Osteoblast (primary cell): ENCODE measurements at regions not wholly inside any gene's neighbourhood (a gene's known extent, or its start where the extent isn't known, plus 50 kb on each side); places are given as distances from the start of the nearest gene placed in this dataset.

Source experiments
- DNase-seq: peaks from one replicate; pipeline ENCODE4 v3.0.0; 2011; ENCODE audit warnings: low spot score, mixed read lengths; ENCODE audit not compliant: insufficient read length; ENCODE audit errors: missing footprints
- H2AFZ ChIP-seq: 2 replicates; pipeline ENCODE4 v1.6.0; 2011; ENCODE audit warnings: mild to moderate bottlenecking, low read length
- H3K27ac ChIP-seq: 2 replicates; pipeline ENCODE4 v1.5.1; 2011; ENCODE audit warnings: mild to moderate bottlenecking, low read depth, low read length, moderate library complexity
- H3K27me3 ChIP-seq: 2 replicates; pipeline ENCODE4 v1.6.0; 2012; ENCODE audit warnings: mild to moderate bottlenecking, control low read depth, inconsistent platforms, low read length, moderate library complexity; ENCODE audit not compliant: insufficient read depth
- H3K36me3 ChIP-seq: 2 replicates; pipeline ENCODE4 v1.5.1; 2011; ENCODE audit warnings: mild to moderate bottlenecking, low read length, control low read depth, moderate library complexity; ENCODE audit not compliant: insufficient read depth
- H3K4me1 ChIP-seq: 2 replicates; pipeline ENCODE4 v1.5.1; 2011; ENCODE audit warnings: mild to moderate bottlenecking, low read length, control low read depth, moderate library complexity; ENCODE audit not compliant: insufficient read depth
- H3K4me2 ChIP-seq: 2 replicates; pipeline ENCODE4 v1.6.0; 2011; ENCODE audit warnings: mild to moderate bottlenecking, low read length; ENCODE audit not compliant: insufficient read depth
- H3K4me3 ChIP-seq: fragments of 200-600 bp; sonication (generic); 3 replicates; pipeline ENCODE4 v1.5.1; 2012; ENCODE audit warnings: mild to moderate bottlenecking, low read length, inconsistent platforms; ENCODE audit not compliant: insufficient read depth
- H3K79me2 ChIP-seq: 2 replicates; pipeline ENCODE4 v1.6.0; 2012; ENCODE audit warnings: mild to moderate bottlenecking, low read length, control low read depth, inconsistent platforms; ENCODE audit not compliant: insufficient read depth
- H3K9me3 ChIP-seq: 2 replicates; pipeline ENCODE4 v1.5.1; 2011; ENCODE audit warnings: low read depth, low read length, control low read depth
- H4K20me1 ChIP-seq: 2 replicates; pipeline ENCODE4 v1.6.0; 2012; ENCODE audit warnings: mild to moderate bottlenecking, low read length, control low read depth; ENCODE audit not compliant: insufficient read depth
- CTCF ChIP-seq: IDR thresholded peaks from 2 replicates; pipeline ENCODE4 v1.5.1; 2011; ENCODE audit warnings: mild to moderate bottlenecking, low read depth, low read length, moderate library complexity; ENCODE audit errors: extremely low read depth

- Histone ChIP-seq H3K4me1 (peaks cover 13% of the 10 kb centered on the region), H3K27ac (no peak overlapping the region), H3K4me3 (no peak overlapping the region), H3K79me2 (no peaks in the 10 kb centered on the region), H4K20me1 (peaks cover 4% of the 10 kb centered on the region), H2AFZ (no peak overlapping the region), H3K4me2 (no peak overlapping the region), H3K9me3 (no peaks in the 10 kb centered on the region), H3K36me3 (no peaks in the 10 kb centered on the region), H3K27me3 (peaks cover 6% of the 10 kb centered on the region)
- TF ChIP-seq CTCF: no peak
- peak; percentile 35 for DNase-seq
These were observed 59.6 kb upstream of the IL17B start for GRCh38 chr5:149438711-149439132.

GRCh38 chr5:149438281-149438680 is 59.2 kb upstream of the IL17B start:
- Histone ChIP-seq H3K27me3 (peaks cover 6% of the 10 kb centered on the region), H3K4me3 (no peak overlapping the region), H3K4me1 (peaks cover 13% of the 10 kb centered on the region), H4K20me1 (peaks cover 4% of the 10 kb centered on the region), H3K9me3 (no peaks in the 10 kb centered on the region), H3K4me2 (no peak overlapping the region), H2AFZ (no peak overlapping the region), H3K79me2 (no peaks in the 10 kb centered on the region), H3K36me3 (no peaks in the 10 kb centered on the region), H3K27ac (no peak overlapping the region)
- DNase-seq: peak; percentile 19
- TF ChIP-seq CTCF: no peak

GRCh38 chr5:149437391-149438040 is 58.4 kb upstream of the IL17B start:
- no peaks in the 10 kb centered on the region for H3K36me3 ChIP-seq
- TF ChIP-seq CTCF: no peak
- H3K79me2 ChIP-seq: no peaks in the 10 kb centered on the region
- peaks cover 9% of the 10 kb centered on the region for H4K20me1 ChIP-seq
- no peaks in the 10 kb centered on the region for H3K9me3 ChIP-seq
- no peak overlapping the region for H3K4me2 ChIP-seq
- peaks cover 10% of the 10 kb centered on the region for H3K4me1 ChIP-seq
- H3K27ac ChIP-seq: no peak overlapping the region
- no peak overlapping the region for H3K4me3 ChIP-seq
- H2AFZ ChIP-seq: no peak overlapping the region
- no peak for DNase-seq
- H3K27me3 ChIP-seq: peaks cover 6% of the 10 kb centered on the region

- H3K27ac ChIP-seq: no peak overlapping the region
- peaks cover 11% of the 10 kb centered on the region for H3K36me3 ChIP-seq
- H4K20me1 ChIP-seq: peaks cover 18% of the 10 kb centered on the region
- peaks cover 6% of the 10 kb centered on the region for H3K27me3 ChIP-seq
- peak; percentile 54 for DNase-seq
- no peak for TF ChIP-seq CTCF
- no peak overlapping the region for H3K4me2 ChIP-seq
- H3K9me3 ChIP-seq: no peaks in the 10 kb centered on the region
- no peaks in the 10 kb centered on the region for H3K79me2 ChIP-seq
- H3K4me3 ChIP-seq: no peak overlapping the region
- H3K4me1 ChIP-seq: peaks cover 6% of the 10 kb centered on the region
- no peak overlapping the region for H2AFZ ChIP-seq
These were observed 56.6 kb upstream of the IL17B start for GRCh38 chr5:149435660-149436059.
